ENCODE measurements at regions not wholly inside any gene's neighbourhood (a gene's known extent, or its start where the extent isn't known, plus 50 kb on each side); places are given as distances from the start of the nearest gene placed in this dataset.

DNA sequence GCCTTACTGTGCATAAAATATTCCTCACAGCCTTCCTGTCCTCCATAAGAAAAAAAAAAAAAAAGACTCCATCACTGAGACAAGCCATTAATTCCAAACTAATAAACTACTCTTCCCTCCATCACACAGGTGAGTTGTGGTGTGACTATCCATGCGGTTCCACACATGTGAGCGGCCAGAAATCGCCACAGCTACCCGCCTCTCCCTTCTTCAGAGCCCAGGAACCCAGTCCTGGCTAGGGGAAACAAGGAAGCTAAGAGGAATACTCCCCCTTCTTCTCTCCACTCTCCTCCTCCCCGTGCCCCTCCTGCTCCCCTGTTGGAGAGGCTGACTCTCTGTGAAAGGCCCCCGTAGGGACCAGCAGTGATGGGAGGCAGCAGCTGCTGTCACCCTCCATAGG lies 128.6 kb upstream of the ARID1B start:
- DNase-seq (ENCODE audit: low read depth in 2 of 2): no peak

GRCh38 chr6:156647991-156648390 lies 129.2 kb upstream of the ARID1B start:
- no peak for DNase-seq (ENCODE audit: low read depth in 2 of 2)

GRCh38 chr6:156647140-156647784 lies 129.9 kb upstream of the ARID1B start:
- no peak for DNase-seq (ENCODE audit: low read depth in 2 of 2)

- DNase-seq (ENCODE audit: low read depth in 2 of 2): no peak
These were observed 130.7 kb upstream of the ARID1B start for GRCh38 chr6:156646496-156646895.

- no peak for DNase-seq (ENCODE audit: low read depth in 2 of 2)
These were observed 132.1 kb upstream of the ARID1B start for GRCh38 chr6:156645097-156645496.

DNA sequence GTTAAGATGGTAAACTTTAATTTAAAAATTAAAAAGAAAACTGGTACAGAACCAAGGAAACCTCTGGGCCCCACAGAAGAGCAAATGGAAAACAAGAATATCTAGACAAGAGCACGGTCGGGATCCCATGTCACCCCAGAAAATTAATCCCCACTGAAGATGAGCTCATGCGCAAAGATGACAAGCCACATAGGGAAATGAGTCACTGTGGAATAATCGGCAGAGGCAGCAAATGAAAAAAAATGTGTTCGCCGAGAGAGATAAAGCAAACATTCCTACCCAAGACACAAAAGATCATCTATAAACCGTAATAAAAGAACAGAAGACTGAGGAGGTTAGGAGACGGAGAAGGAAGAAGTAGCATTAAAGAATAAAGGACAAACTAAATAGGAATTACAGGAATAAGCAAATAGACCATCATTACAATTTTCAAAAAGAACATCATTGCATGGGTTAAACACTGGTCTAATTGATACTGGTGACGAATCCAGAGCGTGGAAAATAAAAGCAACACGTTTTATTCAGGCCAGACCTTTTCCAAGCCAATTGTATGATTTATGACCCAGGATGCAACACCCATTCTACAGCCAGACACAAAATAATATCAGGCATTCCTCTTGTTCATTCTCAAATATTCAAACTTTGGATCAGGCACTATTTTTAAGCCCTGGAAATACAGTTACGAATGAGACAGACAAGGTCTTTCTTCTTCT lies 138.0 kb upstream of the ARID1B start:
- DNase-seq (ENCODE audit: low read depth in 2 of 2): no peak

GRCh38 chr6:156638581-156638980 lies 138.6 kb upstream of the ARID1B start:
- no peak for DNase-seq (ENCODE audit: low read depth in 2 of 2)

GRCh38 chr6:156634951-156635371 lies 142.2 kb upstream of the ARID1B start:
- no peak for DNase-seq (ENCODE audit: low read depth in 2 of 2)

DNA sequence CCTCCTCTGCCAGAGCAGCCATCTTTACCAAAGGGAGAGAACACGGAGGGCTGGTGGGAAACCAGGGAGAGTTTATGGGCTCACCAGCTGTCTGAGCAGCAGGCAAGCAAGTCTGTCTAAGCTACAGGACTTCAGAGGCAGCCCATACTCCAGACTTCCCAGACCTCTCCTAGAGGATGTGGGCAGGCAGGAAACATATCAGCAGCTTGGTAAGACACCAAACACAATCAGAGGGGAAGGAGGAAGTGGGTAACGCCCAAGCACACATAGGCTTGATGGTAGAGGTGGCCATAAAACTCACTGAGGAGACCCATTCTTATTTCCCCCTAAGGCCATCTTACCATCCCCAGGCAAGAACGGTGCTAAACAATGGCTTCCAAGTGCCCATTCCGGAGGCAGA lies 143.1 kb upstream of the ARID1B start:
- no peak for DNase-seq (ENCODE audit: low read depth in 2 of 2)

DNA sequence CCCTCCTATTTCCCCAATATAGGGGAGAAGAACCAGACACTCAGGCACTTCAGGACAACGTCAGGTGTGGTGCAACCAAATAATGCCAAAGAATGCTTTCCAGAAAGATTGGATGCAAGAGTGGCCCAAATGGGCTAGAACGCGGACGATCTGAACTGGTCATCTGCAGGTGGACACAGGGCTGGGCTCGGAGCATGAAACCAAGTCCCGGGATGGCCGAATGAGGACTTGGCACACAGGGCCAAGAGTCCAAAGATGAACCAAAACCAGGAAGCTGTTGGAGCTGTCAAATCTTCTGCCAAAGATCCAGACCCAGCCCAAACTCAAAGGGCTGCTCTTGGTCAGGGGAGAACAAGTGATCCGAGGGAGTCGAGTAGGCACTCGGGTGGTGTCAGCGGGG lies 143.9 kb upstream of the ARID1B start:
- DNase-seq (ENCODE audit: low read depth in 2 of 2): no peak

DNA sequence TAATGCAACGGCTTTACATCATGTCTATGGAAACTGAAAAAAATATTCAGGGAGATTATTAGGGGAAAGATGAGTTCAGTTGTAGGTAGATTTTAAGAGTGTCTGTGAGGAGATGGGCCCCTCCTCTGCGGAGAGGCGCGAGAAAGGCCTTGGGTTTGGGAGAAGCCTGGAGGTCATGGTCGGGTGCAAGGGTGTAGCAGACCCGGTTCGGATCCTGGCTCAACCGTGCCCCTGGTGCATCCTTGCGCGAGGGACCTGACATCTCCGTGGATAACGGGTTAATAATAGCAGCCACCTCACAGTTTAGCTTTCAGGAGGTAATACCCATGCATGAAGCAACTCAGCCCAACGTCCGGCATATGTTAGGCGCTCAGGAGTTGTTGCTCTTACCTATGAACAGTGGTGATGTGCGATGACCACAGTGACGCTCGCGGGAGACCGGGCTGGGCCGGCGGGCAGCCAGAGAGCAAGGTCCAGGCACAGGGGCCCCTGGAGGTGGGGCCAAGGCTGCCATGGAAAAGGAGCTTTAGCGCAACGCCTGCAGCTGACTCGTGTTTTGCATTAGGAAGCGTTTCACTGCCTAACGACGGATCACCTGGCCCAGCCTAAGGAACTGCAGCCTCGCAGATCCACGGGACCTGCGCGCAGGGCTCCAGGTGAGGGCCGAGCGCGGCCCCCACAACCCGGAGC lies 146.4 kb upstream of the ARID1B start:
- DNase-seq (ENCODE audit: low read depth in 2 of 2): no peak

- DNase-seq (ENCODE audit: low read depth in 2 of 2): no peak
These were observed 148.4 kb upstream of the ARID1B start for GRCh38 chr6:156628805-156629204.

GRCh38 chr6:156627524-156627923 lies 149.7 kb upstream of the ARID1B start:
- DNase-seq (ENCODE audit: low read depth in 2 of 2): no peak

DNA sequence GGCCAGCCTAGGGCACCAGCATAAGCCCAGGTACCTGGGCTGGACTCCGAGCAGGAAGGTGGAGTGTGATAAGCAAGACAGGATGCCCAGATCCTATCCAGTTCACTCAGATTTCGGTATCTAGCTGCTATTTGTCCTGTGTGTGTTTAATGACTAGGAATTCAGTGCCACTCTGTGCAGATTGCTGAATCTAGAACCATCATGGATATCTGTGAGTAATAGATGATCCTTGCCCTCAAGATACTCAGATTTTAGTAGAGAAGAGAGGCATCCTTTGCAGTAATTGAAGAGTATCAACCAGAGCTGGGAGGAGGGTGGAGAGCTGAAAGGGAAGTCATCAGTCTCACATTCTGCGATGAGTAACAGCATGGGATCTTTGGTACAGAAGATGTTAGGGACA lies 155.0 kb upstream of the ARID1B start:
- DNase-seq (ENCODE audit: low read depth in 2 of 2): no peak

DNA sequence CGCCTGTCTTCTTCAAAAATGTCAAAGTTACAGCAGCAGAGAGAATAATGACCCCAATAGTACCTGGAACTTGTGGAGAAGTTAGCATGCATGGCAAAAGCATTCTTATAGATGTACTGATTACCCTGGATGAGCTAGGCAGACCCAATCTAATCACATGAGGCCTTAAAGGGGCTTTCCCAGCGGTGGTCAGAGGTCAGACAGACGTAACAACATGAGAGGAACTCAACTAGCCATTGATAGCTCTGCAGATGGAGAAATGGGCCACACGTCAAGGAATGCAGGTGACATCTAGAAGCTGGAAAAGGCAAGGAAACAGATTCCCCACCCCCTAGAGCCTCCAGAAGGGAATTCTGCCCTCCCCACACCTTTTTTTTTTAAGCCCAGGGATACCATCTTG lies 156.8 kb upstream of the ARID1B start:
- no peak for DNase-seq (ENCODE audit: low read depth in 2 of 2)

DNA sequence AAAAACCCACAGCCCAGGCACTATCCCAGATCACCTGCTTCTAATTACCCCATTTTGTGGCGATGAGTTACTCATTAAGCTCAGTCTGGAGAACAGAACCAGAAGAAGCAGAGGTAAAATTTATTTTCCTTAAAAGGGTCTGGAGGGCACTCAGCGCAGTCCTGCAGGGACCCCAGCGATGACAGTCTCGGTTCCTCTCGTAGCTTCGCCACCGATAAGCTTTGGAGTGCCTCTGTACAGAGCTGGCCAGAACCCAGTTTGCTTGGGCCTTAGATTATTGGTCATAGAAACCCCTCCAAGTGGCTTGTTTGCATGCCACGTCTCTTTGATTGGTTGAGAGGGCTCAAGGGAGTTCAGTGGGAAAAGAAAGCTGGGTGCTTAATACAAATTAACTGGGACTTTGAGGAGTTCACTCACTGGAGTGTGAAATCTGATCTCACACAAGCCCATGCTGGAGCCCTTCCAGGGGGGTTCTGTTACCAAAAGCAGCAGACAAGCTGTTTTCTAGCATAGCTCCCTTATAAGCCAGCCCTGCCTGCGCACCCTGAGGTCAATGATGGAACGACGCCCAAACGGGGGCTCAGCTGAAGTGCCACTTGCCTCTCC lies 158.5 kb upstream of the ARID1B start:
- no peak for DNase-seq (ENCODE audit: low read depth in 2 of 2)

GRCh38 chr6:156617941-156618340 lies 159.2 kb upstream of the ARID1B start:
- no peak for DNase-seq (ENCODE audit: low read depth in 2 of 2)

- DNase-seq (ENCODE audit: low read depth in 2 of 2): no peak
These were observed 159.8 kb upstream of the ARID1B start for GRCh38 chr6:156617376-156617775.

GRCh38 chr6:156616495-156616894 lies 160.7 kb upstream of the ARID1B start:
- no peak for DNase-seq (ENCODE audit: low read depth in 2 of 2)

GRCh38 chr6:156613996-156614395 lies 163.2 kb upstream of the ARID1B start:
- DNase-seq (ENCODE audit: low read depth in 2 of 2): no peak

DNA sequence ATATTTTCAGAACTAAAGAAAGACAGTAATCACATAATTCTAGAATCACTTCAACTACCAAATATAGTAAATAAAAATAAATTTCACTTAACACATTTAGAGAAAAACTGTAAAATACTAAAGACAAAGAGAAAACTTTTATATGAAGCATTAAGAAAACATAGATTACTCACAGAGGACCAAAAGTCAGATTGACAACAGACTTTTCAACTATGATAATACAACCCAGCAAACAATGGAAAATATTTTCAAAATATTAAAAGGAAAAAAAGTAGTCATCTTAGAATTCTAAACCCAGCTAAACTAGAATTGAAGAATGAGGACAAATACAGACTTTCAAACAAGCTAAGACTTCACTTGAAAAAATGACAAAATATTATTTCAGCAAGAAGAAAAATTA lies 164.8 kb upstream of the ARID1B start:
- DNase-seq (ENCODE audit: low read depth in 2 of 2): no peak

DNA sequence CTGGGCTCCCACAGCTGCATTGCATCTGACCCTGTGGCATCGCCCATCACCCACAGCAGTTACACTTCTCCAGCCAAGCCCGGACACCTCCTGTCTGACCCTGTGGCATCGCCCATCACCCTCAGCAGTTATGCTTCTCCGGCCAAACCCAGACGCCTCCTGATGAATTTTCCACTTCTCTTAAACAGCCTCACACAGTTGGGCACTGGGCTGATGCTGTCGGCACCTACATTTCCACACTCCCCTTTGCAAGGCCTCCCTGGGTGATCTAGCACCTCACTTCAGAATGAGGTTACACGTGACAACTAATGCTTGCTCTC lies 175.2 kb upstream of the ARID1B start:
- DNase-seq (ENCODE audit: low read depth in 2 of 2): no peak
